Rectal smooth muscle tissue (tissue), 1 donor: ENCODE measurements at regions not wholly inside any gene's neighbourhood (a gene's known extent, or its start where the extent isn't known, plus 50 kb on each side); places are given as distances from the start of the nearest gene placed in this dataset.
"Not testable (repeated sequence)": the region's sequence is repeated elsewhere in the genome, so short reads cannot be mapped to it uniquely, and the experiment has no call there.

Source experiments
- H3K27ac ChIP-seq: one replicate; pipeline ENCODE4 v1.7.0; 2013; ENCODE audit warnings: low read depth, low read length, inconsistent platforms
- H3K27me3 ChIP-seq: one replicate; pipeline ENCODE4 v1.7.0; 2013; ENCODE audit warnings: low read length; ENCODE audit not compliant: control insufficient read depth, insufficient read depth
- H3K36me3 ChIP-seq: one replicate; pipeline ENCODE4 v1.7.0; 2013; ENCODE audit warnings: low read length; ENCODE audit not compliant: control insufficient read depth, insufficient read depth
- H3K4me1 ChIP-seq: one replicate; pipeline ENCODE4 v1.7.0; 2013; ENCODE audit warnings: low read length; ENCODE audit not compliant: control insufficient read depth, insufficient read depth
- H3K4me3 ChIP-seq: one replicate; pipeline ENCODE4 v1.7.0; 2013; ENCODE audit warnings: low read length
- H3K9ac ChIP-seq: one replicate; pipeline ENCODE4 v1.7.0; 2013; ENCODE audit warnings: low read length

DNA sequence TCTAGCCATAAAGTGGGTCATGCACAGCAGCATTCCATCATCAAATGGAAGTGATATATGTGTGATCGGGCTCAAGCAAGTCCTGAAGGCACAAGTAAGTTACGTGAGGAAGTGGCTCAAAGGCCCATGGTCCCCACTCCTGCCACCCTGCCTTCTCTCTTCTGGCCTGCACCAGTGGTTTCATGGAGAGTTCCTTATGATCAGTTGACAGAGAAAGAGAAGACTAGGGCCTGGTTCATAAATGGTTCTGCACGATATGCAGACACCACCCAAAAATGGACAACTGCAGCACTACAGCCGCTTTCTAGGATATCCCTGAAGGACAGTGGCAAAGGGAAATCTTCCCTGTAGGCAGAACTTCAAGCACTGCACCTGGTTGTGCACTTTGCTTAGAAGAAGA, 412.6 kb upstream of the SMIM21 start:
- Histone ChIP-seq H3K9ac (no peak overlapping the region), H3K27me3 (no peaks in the 10 kb centered on the region), H3K27ac (no peak overlapping the region)

DNA sequence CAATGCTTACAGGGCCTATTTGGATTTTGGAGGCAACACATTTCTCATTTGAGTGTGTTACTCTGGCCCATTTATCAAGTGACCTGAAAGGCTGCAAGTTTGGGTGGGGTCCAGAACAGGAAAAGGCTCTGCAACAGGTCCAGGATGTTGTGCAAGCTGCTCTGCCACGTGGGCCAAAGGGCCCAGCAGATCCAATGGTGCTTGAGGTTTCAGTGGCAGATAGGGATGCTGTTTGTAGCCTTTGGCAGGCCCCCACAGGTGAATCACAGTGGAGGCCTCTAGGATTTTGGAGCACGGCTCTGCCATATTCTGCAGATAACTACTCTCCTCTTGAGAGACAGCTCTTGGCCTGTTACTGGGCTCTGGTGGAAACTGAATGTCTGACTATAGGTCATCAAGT, 412.2 kb upstream of the SMIM21 start:
- not testable (repeated sequence) for H3K27ac ChIP-seq, H3K4me1 ChIP-seq, H3K36me3 ChIP-seq, H3K4me3 ChIP-seq, H3K27me3 ChIP-seq, H3K9ac ChIP-seq

More for the DNA sequence above, 412.6 kb upstream of the SMIM21 start:
- no peaks in the 10 kb centered on the region for H3K36me3 ChIP-seq
- no peaks in the 10 kb centered on the region for H3K4me1 ChIP-seq
- H3K4me3 ChIP-seq, result no peak overlapping the region

DNA sequence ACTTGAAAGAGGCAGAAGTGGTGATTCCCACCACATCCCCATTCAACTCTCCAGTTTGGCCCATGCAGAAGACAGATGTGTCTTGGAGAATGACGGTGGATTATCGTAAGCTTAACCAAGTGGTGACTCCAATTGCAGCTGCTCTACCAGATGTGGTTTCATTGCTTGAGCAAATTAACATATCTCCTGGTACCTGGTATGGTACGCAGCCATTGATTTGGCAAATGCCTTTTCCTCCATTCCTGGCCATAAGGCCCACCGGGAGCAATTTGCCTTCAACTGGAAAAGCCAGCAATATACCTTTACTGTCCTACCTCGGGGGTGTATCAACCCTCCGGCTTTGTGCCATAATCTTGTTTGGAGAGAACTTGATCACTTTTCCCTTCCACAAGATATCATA, 411.5 kb upstream of the SMIM21 start:
- Histone ChIP-seq H3K9ac (no peak overlapping the region), H3K4me1 (no peaks in the 10 kb centered on the region)

DNA sequence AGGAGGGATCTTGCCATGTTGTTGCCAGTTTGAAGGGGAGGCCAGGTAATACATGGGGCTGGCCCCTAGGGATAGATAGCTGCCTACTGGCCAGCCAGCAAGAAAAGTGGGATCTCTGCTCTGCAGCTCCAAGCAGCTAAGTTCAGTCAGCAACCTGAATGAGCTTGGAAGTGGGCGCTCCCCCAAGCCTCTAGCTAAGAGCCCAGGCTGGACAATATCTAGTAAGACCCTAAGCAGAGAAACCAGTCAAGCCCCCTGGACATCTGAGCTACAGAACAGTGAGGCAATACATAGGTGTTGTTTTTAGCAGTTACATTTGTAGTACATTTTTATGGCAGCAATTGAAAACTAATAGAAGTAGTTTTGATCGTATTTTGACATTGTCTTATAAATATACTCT, 409.8 kb upstream of the SMIM21 start:
- Histone ChIP-seq H3K9ac (no peak overlapping the region), H3K36me3 (no peaks in the 10 kb centered on the region), H3K27ac (no peak overlapping the region), H3K27me3 (no peaks in the 10 kb centered on the region), H3K4me1 (no peaks in the 10 kb centered on the region), H3K4me3 (no peak overlapping the region)

More for the DNA sequence above, 411.5 kb upstream of the SMIM21 start:
- Histone ChIP-seq H3K36me3 (no peaks in the 10 kb centered on the region), H3K4me3 (no peak overlapping the region), H3K27me3 (no peaks in the 10 kb centered on the region), H3K27ac (no peak overlapping the region)

DNA sequence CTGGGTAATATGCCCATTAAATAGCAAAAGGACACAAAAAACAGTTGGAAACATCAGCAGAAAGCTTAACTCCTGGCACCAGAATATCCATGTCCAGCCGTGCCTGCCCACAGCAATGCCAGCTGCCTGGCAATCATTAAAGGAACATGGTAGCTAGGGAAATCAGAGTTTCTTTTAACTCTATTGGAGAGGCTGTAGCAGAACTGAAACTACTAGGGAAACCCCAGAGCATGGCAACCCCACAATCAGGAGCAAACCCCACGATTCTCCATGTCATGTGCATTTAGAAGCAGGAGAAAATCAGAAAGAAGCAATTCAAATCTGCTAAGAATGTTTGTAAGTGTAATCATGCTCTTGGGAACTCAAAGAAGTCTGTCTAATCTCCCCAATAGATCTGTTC, 409.0 kb upstream of the SMIM21 start:
- no peak overlapping the region for H3K9ac ChIP-seq
- H3K27ac ChIP-seq, result no peak overlapping the region
- H3K4me1 ChIP-seq, result no peaks in the 10 kb centered on the region
- H3K36me3 ChIP-seq, result no peaks in the 10 kb centered on the region
- no peaks in the 10 kb centered on the region for H3K27me3 ChIP-seq
- H3K4me3 ChIP-seq, result no peak overlapping the region

DNA sequence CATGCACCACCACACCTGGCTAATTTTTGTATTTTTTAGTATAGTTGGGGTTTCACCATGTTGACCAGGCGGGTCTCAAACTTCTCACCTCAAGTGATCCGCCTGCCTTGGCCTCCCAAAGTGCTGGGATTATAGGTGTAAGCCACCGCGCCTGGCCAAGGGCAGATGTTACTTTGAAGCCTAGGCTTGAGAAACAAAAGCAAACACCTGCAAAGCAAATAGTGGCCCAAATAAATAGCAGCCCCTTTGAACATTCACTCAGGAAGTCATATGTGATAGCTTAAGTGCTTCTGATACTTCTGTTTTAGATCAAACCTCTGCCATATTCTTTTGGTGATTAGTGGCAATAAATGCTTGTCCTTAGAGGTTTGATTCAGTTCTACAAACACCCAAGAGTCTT, 404.5 kb upstream of the SMIM21 start:
- Histone ChIP-seq H3K4me1 (peaks cover 14% of the 10 kb centered on the region), H3K27me3 (no peaks in the 10 kb centered on the region), H3K9ac (no peak overlapping the region), H3K27ac (no peak overlapping the region), H3K36me3 (no peaks in the 10 kb centered on the region), H3K4me3 (no peak overlapping the region)

DNA sequence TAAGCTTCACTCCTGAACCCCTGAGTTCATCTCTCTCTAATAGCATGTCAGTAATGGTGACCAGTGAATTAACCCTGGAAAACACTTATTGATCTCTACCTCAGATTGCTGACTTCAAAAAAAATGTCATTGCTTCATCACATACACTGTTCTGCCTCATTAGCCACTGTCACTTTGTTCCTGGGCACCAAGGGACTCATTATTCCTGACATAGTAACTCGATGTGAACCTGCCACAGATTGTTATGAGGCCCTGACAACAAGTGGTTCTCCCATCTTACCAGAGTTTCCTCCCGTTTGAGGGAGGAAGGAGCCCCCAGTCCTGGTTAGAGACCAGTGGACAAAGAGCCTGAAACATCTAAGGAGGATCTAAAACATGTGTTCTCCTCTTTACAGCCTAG, 403.3 kb upstream of the SMIM21 start:
- Histone ChIP-seq H3K4me3 (no peak overlapping the region), H3K27ac (no peak overlapping the region), H3K27me3 (no peaks in the 10 kb centered on the region), H3K36me3 (no peaks in the 10 kb centered on the region), H3K4me1 (peaks cover 20% of the 10 kb centered on the region), H3K9ac (no peak overlapping the region)

DNA sequence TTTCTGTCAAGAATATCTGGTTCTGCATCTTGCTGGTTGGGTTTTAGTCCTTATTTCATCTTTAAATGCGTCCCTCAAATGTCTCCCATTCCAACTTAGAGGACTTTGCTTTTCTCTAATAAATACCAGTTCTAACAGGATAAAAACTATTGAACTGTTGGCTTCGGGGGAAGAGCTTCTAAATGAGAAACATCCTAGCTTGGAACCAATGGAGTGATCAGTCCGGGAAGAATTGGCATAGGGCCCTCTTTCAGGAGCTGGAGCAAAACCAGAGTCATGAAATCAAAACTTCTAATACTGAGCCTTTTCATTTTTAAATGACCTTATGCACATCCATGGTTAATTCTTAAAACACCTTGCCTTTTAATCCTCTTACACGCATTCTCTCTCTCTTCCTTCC, 401.6 kb upstream of the SMIM21 start:
- Histone ChIP-seq H3K9ac (no peak overlapping the region), H3K4me3 (no peak overlapping the region), H3K27ac (no peak overlapping the region), H3K36me3 (no peaks in the 10 kb centered on the region), H3K4me1 (peaks cover 20% of the 10 kb centered on the region), H3K27me3 (no peaks in the 10 kb centered on the region)

DNA sequence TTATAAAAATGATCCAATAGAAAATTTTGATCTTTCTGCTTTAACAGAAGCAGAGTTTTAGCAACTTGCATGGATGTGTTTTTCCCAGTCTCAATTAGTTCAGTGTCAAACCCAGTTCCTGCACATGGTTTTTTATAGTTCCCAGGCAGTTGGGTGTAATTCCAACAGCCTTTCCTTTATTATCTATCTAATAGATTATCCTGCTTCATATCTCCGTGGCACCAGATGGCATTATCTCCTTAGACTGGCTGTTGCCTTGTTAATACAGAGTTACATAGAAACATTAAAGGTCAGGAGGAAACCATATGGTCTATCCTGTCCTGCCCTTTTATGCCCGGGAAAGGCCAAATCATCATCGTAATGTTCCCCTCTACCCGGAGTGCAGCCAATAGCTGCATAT, 400.9 kb upstream of the SMIM21 start:
- Histone ChIP-seq H3K9ac (no peak overlapping the region), H3K27me3 (no peaks in the 10 kb centered on the region), H3K4me1 (peaks cover 20% of the 10 kb centered on the region), H3K36me3 (no peaks in the 10 kb centered on the region), H3K4me3 (no peak overlapping the region), H3K27ac (peak overlapping the region; percentile 56)

DNA sequence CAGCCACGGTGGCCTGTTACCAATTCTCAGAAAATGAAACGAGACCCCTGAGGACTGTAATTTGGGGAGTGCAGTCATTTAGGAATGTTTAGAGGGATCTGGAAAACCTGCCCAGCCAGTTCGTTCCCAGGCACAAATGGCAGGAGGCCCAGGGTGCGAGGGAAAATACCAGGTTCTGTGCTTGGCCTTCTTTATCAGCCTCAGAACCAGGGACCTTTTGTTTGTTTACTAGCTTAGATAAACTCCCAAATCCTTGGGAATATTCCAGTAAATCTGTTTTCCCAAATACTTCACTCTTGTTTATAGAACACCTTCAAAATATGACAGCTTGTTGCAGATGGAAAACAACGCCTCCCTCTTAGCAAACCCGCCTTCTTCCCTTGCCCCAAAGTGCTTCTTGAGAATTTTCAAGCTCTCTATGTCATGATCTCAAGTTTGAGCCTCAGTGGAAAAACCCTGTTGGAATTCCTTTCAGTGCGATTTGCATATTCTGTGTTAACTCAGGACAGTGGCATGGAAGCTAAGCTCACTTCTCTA, 400.3 kb upstream of the SMIM21 start:
- peak overlapping the region; percentile 16 for H3K27ac ChIP-seq
- H3K9ac ChIP-seq, result no peak overlapping the region
- peaks cover 25% of the 10 kb centered on the region for H3K4me1 ChIP-seq
- no peak overlapping the region for H3K4me3 ChIP-seq
- H3K27me3 ChIP-seq, result no peaks in the 10 kb centered on the region
- H3K36me3 ChIP-seq, result no peaks in the 10 kb centered on the region

DNA sequence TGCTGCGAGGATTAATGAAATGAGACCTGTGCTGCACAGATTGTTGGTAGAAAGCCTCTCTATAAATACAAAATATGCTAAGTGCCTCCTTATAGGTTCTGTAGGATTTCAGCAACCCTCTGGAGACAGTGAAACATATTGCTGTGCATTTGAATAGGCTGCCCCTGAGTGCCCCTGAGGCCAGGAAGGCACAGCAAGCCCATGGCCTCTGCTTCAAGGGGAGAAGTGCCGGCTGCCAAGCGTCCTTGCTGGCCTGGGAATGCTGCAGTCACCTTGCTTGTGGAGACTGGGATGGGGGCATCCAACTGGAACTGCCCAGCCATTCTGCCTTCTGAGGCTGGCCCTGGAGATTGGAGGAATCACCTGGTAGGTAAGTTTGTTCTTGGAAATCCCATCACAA, 397.2 kb upstream of the SMIM21 start:
- Histone ChIP-seq H3K27me3 (no peaks in the 10 kb centered on the region), H3K4me3 (no peak overlapping the region), H3K36me3 (no peaks in the 10 kb centered on the region), H3K9ac (no peak overlapping the region), H3K4me1 (peaks cover 25% of the 10 kb centered on the region), H3K27ac (no peak overlapping the region)

DNA sequence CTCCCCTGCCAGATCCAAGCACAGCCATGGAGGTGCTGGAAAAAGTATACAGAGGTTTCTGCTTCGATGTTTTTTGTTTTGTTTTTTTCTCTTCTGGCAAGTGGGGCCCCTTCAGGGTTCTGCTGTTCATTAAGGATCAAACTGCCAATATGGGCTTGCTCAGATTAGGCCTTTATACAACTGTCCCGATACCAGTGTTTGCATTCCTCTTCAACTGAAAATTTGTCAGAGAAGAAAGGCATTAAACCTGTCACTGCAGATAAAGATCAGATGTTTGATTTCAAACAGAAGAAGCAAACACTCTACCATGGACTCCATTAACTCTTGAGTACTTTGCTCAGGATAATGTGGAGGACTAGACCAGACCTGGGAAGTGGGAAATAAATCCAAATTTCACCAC, 396.0 kb upstream of the SMIM21 start:
- Histone ChIP-seq H3K4me3 (no peak overlapping the region), H3K4me1 (peaks cover 29% of the 10 kb centered on the region)

DNA sequence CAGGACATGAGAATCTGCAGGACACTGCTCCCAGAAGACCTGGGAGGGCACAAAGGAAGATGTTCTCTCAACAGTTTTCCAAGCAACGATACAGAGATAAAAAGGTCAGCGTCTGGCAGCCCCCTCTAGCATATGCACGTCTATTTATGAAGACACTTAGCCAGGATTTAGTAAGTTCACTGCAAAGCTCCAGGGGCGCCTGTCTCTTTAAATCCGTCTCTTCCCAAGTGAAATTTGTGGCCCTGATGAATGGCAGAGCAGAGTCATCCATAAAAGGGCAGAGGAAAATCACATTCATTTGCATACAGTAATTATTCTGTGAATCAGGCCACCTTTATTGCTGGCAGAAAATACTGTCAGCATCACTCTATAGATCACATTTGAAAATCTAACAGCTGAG, 390.9 kb upstream of the SMIM21 start:
- H3K27ac ChIP-seq, result peak overlapping the region; percentile 59
- H3K4me3 ChIP-seq, result no peak overlapping the region
- H3K27me3 ChIP-seq, result no peaks in the 10 kb centered on the region

More for the DNA sequence above, 396.0 kb upstream of the SMIM21 start:
- H3K36me3 ChIP-seq, result no peaks in the 10 kb centered on the region
- peak overlapping the region; percentile 63 for H3K27ac ChIP-seq
- H3K9ac ChIP-seq, result no peak overlapping the region
- no peaks in the 10 kb centered on the region for H3K27me3 ChIP-seq

More for the DNA sequence above, 390.9 kb upstream of the SMIM21 start:
- peaks cover 14% of the 10 kb centered on the region for H3K4me1 ChIP-seq
- H3K36me3 ChIP-seq, result no peaks in the 10 kb centered on the region
- H3K9ac ChIP-seq, result no peak overlapping the region
